HFF-Myc (cell line): ENCODE measurements at regions not wholly inside any gene's neighbourhood (a gene's known extent, or its start where the extent isn't known, plus 50 kb on each side); places are given as distances from the start of the nearest gene placed in this dataset.
A peak's percentile ranks its signal among the peaks of the same experiment; 100 is the strongest.

ENCODE experiments used
- DNase-seq: peaks from one replicate; pipeline ENCODE4 v3.0.0-alpha.2; 2011; ENCODE audit warnings: low read depth; ENCODE audit errors: extremely low read depth
- H3K4me3 ChIP-seq: replicated peaks from 2 replicates; pipeline ENCODE4 v1.5.1; 2011; ENCODE audit warnings: low read depth, mild to moderate bottlenecking, control low read depth, low read length
- TF ChIP-seq, protein P1 (sequence below): IDR thresholded peaks from 2 replicates; pipeline ENCODE4 v1.5.1; 2012; ENCODE audit warnings: mild to moderate bottlenecking, low read depth, low read length, control low read depth; ENCODE audit errors: missing control alignments

DNA sequence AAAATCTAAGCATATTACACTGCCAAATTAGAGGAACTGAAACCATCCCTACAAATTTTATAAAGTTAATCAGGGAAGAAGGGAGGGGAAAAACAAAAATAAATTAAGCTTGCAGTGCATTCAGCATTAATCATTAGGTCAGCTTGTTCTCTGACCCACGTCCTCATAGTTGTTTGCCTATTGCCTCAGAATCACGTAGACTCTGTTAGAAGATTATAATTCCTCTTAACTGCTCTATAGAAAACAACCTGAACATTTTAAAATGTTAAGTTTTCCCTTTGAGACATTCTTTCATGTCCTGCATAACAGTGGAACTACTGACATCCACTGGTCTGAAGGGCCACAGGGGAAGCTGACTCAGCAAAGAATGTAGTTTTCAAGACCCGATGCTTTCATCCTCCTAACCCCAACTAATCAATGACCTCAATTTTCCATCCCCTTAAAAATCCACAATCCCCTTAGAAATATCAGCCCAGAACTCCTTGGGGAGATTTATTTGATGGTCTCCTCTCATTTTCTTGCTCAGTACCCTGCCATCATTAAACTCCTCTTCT, 112.4 kb downstream of the FBXO4 start:
- no peak for DNase-seq
- no peak overlapping the region for H3K4me3 ChIP-seq
- TF ChIP-seq, protein P1, sequence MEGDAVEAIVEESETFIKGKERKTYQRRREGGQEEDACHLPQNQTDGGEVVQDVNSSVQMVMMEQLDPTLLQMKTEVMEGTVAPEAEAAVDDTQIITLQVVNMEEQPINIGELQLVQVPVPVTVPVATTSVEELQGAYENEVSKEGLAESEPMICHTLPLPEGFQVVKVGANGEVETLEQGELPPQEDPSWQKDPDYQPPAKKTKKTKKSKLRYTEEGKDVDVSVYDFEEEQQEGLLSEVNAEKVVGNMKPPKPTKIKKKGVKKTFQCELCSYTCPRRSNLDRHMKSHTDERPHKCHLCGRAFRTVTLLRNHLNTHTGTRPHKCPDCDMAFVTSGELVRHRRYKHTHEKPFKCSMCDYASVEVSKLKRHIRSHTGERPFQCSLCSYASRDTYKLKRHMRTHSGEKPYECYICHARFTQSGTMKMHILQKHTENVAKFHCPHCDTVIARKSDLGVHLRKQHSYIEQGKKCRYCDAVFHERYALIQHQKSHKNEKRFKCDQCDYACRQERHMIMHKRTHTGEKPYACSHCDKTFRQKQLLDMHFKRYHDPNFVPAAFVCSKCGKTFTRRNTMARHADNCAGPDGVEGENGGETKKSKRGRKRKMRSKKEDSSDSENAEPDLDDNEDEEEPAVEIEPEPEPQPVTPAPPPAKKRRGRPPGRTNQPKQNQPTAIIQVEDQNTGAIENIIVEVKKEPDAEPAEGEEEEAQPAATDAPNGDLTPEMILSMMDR = no peak

- no peak for DNase-seq
- TF ChIP-seq, protein P1 = no peak
- H3K4me3 ChIP-seq = no peak overlapping the region
These were observed 118.3 kb downstream of the FBXO4 start for GRCh38 chr5:42043400-42043799.

DNA sequence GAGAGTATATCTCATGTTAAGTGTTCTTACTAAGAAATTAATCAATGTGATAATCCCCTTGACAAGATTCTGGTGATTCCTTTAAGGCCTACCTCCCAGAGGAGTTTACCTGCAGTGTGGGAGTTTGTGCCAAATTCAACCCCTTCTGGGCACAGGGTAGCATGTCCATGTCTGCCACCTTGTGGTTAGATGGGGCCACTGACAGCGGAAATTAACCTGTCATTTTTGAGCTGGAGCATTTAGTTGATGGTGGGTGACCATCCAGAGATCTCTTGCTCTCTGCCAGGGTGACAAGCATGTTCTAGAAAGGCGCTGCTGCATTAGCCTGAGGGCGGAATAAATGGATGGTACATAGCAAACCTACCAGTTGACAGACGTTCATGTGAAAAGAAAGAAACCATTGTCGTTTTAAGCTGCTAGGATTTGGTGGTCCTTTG, 132.2 kb downstream of the FBXO4 start:
- peak; percentile 11 for DNase-seq
- no peak overlapping the region for H3K4me3 ChIP-seq
- TF ChIP-seq, protein P1 = peak; percentile 80

GRCh38 chr5:42059291-42059690, 134.2 kb downstream of the FBXO4 start:
- DNase-seq = no peak
- TF ChIP-seq, protein P1 = no peak
- no peak overlapping the region for H3K4me3 ChIP-seq

DNA sequence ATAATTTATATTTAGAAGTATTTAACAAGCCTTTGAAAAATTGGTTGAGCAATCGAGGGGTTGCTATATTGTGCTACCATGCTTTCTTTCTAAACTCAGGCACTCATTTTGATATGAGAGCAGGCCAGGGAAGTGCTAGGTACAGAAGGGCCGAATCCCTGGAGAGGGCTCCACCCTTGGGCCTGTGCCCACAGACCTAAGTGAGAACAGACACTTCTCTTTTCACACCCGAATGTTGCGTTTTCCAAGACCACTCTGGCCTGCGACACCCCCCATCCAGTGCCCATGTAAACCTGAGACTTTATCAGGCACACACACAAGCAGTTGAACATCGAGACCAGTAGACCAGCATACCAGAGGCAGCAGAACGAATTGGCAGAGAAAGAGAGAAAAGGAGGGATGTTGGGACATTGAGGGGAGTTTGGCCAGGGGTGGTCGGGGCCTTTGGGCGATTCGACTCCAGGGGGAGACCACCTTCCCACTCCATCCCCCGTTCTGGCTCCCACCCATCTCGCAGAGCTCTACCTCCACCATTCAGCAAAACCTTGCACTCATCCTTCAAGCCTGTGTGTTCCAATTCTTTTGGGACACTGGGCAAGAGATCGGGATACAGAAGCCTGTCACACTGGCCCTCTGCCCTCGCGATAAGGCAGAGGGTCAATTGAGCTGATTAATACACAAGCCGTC, 134.8 kb downstream of the FBXO4 start:
- no peak overlapping the region for H3K4me3 ChIP-seq
- no peak for DNase-seq
- TF ChIP-seq, protein P1 = no peak

DNA sequence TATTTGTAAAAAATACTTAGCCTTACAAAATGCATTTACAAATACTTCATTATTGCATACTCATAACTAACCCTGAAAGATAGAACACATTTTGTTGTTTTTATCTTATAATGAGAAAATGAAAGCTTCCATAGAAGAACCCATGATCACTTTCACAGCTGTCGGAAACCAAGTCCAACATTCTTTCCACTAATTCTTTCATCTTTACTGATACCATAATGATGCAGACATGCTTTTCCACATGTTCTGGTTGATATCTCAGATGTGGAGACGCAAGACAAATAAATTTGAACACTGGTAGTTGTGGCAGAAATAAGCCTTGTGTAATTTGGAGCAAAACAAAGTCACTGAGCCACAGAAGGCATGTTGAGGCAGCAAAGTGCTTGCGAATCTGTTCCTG, 136.0 kb downstream of the FBXO4 start:
- DNase-seq = no peak
- TF ChIP-seq, protein P1 = no peak
- no peak overlapping the region for H3K4me3 ChIP-seq
